MM.1S (cell line): ENCODE measurements at regions not wholly inside any gene's neighbourhood (a gene's known extent, or its start where the extent isn't known, plus 50 kb on each side); places are given as distances from the start of the nearest gene placed in this dataset.

ENCODE experiments used
- EZH2 ChIP-seq: fragments of 300-600 bp; sonication (generic); optimal IDR thresholded peaks from 2 replicates; pipeline ENCODE3; 2017; ENCODE audit warnings: low read depth, mild to moderate bottlenecking, antibody characterized with exemption, low read length, mixed read lengths
- TF ChIP-seq, protein P1 (sequence below): fragments of 300-600 bp; sonication (generic); IDR thresholded peaks from 2 replicates; pipeline ENCODE4 v1.5.1; 2016; ENCODE audit warnings: antibody characterized with exemption, low read length, mixed read lengths

DNA sequence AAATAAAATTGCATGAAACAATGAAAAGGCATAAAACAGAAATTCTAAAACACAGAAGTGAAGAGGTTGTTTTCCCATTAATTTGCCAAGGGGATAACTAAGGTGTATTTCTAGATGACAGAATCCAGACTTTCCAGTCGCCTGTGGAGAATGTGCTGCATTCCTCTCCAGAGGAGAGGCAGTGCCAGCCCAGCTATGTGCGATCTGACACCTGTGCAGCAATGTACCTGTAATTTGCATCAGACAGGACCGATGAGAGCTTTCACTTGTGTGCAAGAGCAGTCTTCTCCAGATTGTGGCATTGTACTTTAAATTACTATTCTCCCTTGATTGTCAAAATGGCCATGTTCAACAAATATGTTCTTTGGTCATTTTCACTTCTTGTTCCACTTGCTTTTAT is 1037.9 kb downstream of the EFNB2 start:
- TF ChIP-seq, protein P1, sequence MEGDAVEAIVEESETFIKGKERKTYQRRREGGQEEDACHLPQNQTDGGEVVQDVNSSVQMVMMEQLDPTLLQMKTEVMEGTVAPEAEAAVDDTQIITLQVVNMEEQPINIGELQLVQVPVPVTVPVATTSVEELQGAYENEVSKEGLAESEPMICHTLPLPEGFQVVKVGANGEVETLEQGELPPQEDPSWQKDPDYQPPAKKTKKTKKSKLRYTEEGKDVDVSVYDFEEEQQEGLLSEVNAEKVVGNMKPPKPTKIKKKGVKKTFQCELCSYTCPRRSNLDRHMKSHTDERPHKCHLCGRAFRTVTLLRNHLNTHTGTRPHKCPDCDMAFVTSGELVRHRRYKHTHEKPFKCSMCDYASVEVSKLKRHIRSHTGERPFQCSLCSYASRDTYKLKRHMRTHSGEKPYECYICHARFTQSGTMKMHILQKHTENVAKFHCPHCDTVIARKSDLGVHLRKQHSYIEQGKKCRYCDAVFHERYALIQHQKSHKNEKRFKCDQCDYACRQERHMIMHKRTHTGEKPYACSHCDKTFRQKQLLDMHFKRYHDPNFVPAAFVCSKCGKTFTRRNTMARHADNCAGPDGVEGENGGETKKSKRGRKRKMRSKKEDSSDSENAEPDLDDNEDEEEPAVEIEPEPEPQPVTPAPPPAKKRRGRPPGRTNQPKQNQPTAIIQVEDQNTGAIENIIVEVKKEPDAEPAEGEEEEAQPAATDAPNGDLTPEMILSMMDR, result no peak
- no peak for TF ChIP-seq EZH2
